Endothelial cell of umbilical vein (primary cell): ENCODE measurements at regions not wholly inside any gene's neighbourhood (a gene's known extent, or its start where the extent isn't known, plus 50 kb on each side); places are given as distances from the start of the nearest gene placed in this dataset.

Experiments used
- BruUV-seq: library from RNA; stranded (reverse); fragments of 400-500 nt; replicated peaks from 2 replicates; lab custom pipeline; 2021; lab: Mats Ljungman, UMichigan
- CTCF ChIA-PET: fragments of 300-600, 350-600 bp; sonication (Branson Sonifier 250); formaldehyde crosslinking; loops from one replicate; lab custom pipeline; 2021; ENCODE audit warnings: antibody characterized with exemption, inconsistent platforms; lab: Charles Lee
- POLR2A ChIA-PET: fragments of 300-600, 350-600 bp; sonication (Branson Sonifier 250); formaldehyde crosslinking; loops from one replicate; lab custom pipeline; 2021; ENCODE audit warnings: antibody characterized with exemption, inconsistent platforms; lab: Charles Lee
- DNase-seq: peaks from one replicate; pipeline ENCODE4 v3.0.0-alpha.2; 2011; ENCODE audit warnings: low read depth, low spot score
- FAIRE-seq: peaks from 2 replicates; lab custom pipeline; 2011; peaks lifted over from hg19 to GRCh38; lab: Jason Lieb, UNC
- H2AFZ ChIP-seq: 2 replicates; pipeline ENCODE4 v1.6.0; 2012; ENCODE audit warnings: low read depth, low read length, control low read depth, inconsistent platforms
- H3K27ac ChIP-seq: 2 replicates; pipeline ENCODE4 v1.5.1; 2011; ENCODE audit warnings: low read depth, mild to moderate bottlenecking, control low read depth, low read length, moderate library complexity; ENCODE audit not compliant: insufficient read depth
- H3K27me3 ChIP-seq, 2 experiments: 2 replicates each; pipeline versions ENCODE4 v1.6.0 to v1.6.1; 2011; ENCODE audit warnings: low read length in 2 of 2, mixed read lengths in 1 of 2; ENCODE audit not compliant: control insufficient read depth in 2 of 2, insufficient read depth in 2 of 2
- H3K36me3 ChIP-seq, 2 experiments: 2 replicates in 1 of 2; 3 replicates in 1 of 2; pipeline ENCODE4 v1.5.1; 2011; ENCODE audit warnings: low read length in 2 of 2, mild to moderate bottlenecking in 1 of 2, moderate library complexity in 1 of 2; ENCODE audit not compliant: control insufficient read depth in 2 of 2, insufficient read depth in 2 of 2; ENCODE audit errors: extremely low read depth in 1 of 2
- H3K4me1 ChIP-seq: 3 replicates; pipeline ENCODE4 v1.5.1; 2011; ENCODE audit warnings: mild to moderate bottlenecking, low read length; ENCODE audit not compliant: control insufficient read depth, insufficient read depth; ENCODE audit errors: extremely low read depth
- H3K4me2 ChIP-seq: 2 replicates; pipeline ENCODE4 v1.6.1; 2011; ENCODE audit warnings: low read length, control low read depth, mixed read lengths; ENCODE audit not compliant: insufficient read depth
- H3K4me3 ChIP-seq, 3 experiments: fragments of 200-600 bp in 1 of 3; sonication (generic), shearing (Covaris generic) in 1 of 3; replicated peaks in 1 of 3; 2 replicates each; pipeline ENCODE4 v1.5.1; 2011 to 2016; ENCODE audit warnings: control low read depth in 3 of 3, low read length in 3 of 3, mild to moderate bottlenecking in 2 of 3, inconsistent platforms in 1 of 3, low read depth in 1 of 3, moderate library complexity in 1 of 3; ENCODE audit not compliant: insufficient read depth in 1 of 3
- H3K79me2 ChIP-seq: 2 replicates; pipeline ENCODE4 v1.6.0; 2012; ENCODE audit warnings: low read length, inconsistent platforms; ENCODE audit not compliant: control insufficient read depth, insufficient read depth
- H3K9ac ChIP-seq: replicated peaks from 2 replicates; pipeline ENCODE3; 2011; ENCODE audit warnings: low read length, control low read depth; ENCODE audit not compliant: insufficient read depth; ENCODE audit errors: extremely low read depth
- H3K9me1 ChIP-seq: replicated peaks from 3 replicates; pipeline ENCODE4 v1.6.0; 2011; ENCODE audit warnings: mild to moderate bottlenecking, low read length; ENCODE audit not compliant: control insufficient read depth, insufficient read depth; ENCODE audit errors: extremely low read depth
- H3K9me3 ChIP-seq: replicated peaks from 2 replicates; pipeline ENCODE4 v1.5.1; 2012; ENCODE audit warnings: low read length, inconsistent platforms; ENCODE audit not compliant: control insufficient read depth, insufficient read depth
- H4K20me1 ChIP-seq: replicated peaks from 2 replicates; pipeline ENCODE3; 2011; ENCODE audit warnings: mild to moderate bottlenecking, low read length; ENCODE audit not compliant: control insufficient read depth, insufficient read depth; ENCODE audit errors: extremely low read depth
- CTCF ChIP-seq, 2 donors: IDR thresholded peaks; 1 replicate in 1 of 2; 2 replicates in 1 of 2; pipeline ENCODE4 v1.5.1; 2011; ENCODE audit warnings: low read length in 2 of 2, mild to moderate bottlenecking in 2 of 2, moderate library complexity in 2 of 2, control low read depth in 1 of 2, inconsistent platforms in 1 of 2, low read depth in 1 of 2; ENCODE audit not compliant: insufficient read depth in 1 of 2; ENCODE audit errors: extremely low read depth in 1 of 2
- EZH2 ChIP-seq: IDR thresholded peaks from 2 replicates; pipeline ENCODE4 v1.6.1; 2012; ENCODE audit warnings: borderline replicate concordance, low read depth, mild to moderate bottlenecking, moderate library complexity, low read length, inconsistent platforms; ENCODE audit not compliant: severe bottlenecking
- FOS ChIP-seq: IDR thresholded peaks from 2 replicates; pipeline ENCODE4 v1.6.1; 2011; ENCODE audit warnings: mild to moderate bottlenecking, low read length, moderate library complexity, borderline replicate concordance; ENCODE audit not compliant: insufficient read depth
- GATA2 ChIP-seq: IDR thresholded peaks from 2 replicates; pipeline ENCODE4 v1.7.0; 2011; ENCODE audit warnings: low read depth, mild to moderate bottlenecking, moderate library complexity, mixed read lengths, low read length; ENCODE audit not compliant: insufficient read length, insufficient read depth
- JUN ChIP-seq: IDR thresholded peaks from 2 replicates; pipeline ENCODE4 v1.6.1; 2011; ENCODE audit warnings: borderline replicate concordance, low read depth; ENCODE audit not compliant: insufficient read length, insufficient read depth
- MAX ChIP-seq: IDR thresholded peaks from 2 replicates; pipeline ENCODE4 v1.6.1; 2011; ENCODE audit not compliant: insufficient read depth, insufficient read length
- MYC ChIP-seq: IDR thresholded peaks from one replicate; pipeline ENCODE4 v1.6.1; 2011; ENCODE audit warnings: mild to moderate bottlenecking, low read depth, low read length
- POLR2A ChIP-seq: IDR thresholded peaks from 2 replicates; pipeline ENCODE4 v1.6.1; 2012; ENCODE audit warnings: low read depth, mild to moderate bottlenecking, control low read depth, low read length
- POLR2AphosphoS5 ChIP-seq: IDR thresholded peaks from 2 replicates; pipeline ENCODE4 v1.6.1; 2012; ENCODE audit warnings: low read depth, mild to moderate bottlenecking, control low read depth, low read length, moderate library complexity; ENCODE audit not compliant: insufficient read depth
- dilution Hi-C: fragments of 300-500 bp; cut with MboI; formaldehyde crosslinking; loops from one replicate; pipeline ENCODE4 v1.15.0; 2019; ENCODE audit warnings: low sequenced_read_pairs; ENCODE audit not compliant: extremely low pct_ligation_motif_present
- intact Hi-C: fragments of 100-400 bp; cut with micrococcal nuclease; formaldehyde crosslinking; loops from one replicate; pipeline ENCODE4 v1.10.0; 2022

GRCh38 chr17:63338272-63338671 lies 107.8 kb downstream of the CYB561 start:
- H3K27me3 ChIP-seq, result no peaks in the 10 kb centered on the region
- TF ChIP-seq GATA2 (no peak), POLR2A (no peak), FOS (no peak), JUN (no peak), MAX (no peak), EZH2 (no peak), MYC (no peak), CTCF (IDR thresholded peaks at IDR 0.05; ENCODE audit: extremely low read depth in 1 of 2, insufficient read depth in 1 of 2, low read depth in 1 of 2, low read length in 2 of 2) (no peak), POLR2AphosphoS5 (no peak)
- H3K79me2 ChIP-seq, result no peaks in the 10 kb centered on the region
- H4K20me1 ChIP-seq, result no peaks in the 10 kb centered on the region
- no peak overlapping the region for H2AFZ ChIP-seq
- no peak overlapping the region for H3K4me2 ChIP-seq
- no peak overlapping the region for H3K9ac ChIP-seq
- no peak overlapping the region for H3K4me3 ChIP-seq
- no peaks in the 10 kb centered on the region for H3K9me3 ChIP-seq
- no peak overlapping the region for H3K27ac ChIP-seq
- intact Hi-C loops, result no loop called here
- dilution Hi-C loops, result no loop called here
- no peaks in the 10 kb centered on the region for H3K9me1 ChIP-seq
- DNase-seq (no peak), FAIRE-seq (no peak)
- ChIA-PET CTCF (interaction anchor here (1.8 kb wide), 1 partner anchor 13 kb away, joined by 3 read pairs; no protein-coding TSS in a partner anchor), POLR2A (no interaction called here)
- H3K36me3 ChIP-seq, result no peaks in the 10 kb centered on the region
- no TSS peak for BruUV-seq
- H3K4me1 ChIP-seq, result no peaks in the 10 kb centered on the region
